ENCODE measurements at regions not wholly inside any gene's neighbourhood (a gene's known extent, or its start where the extent isn't known, plus 50 kb on each side); places are given as distances from the start of the nearest gene placed in this dataset.

- no peak for DNase-seq (ENCODE audit: low spot score)
- TF ChIP-seq CTCF (IDR thresholded peaks at IDR 0.05; ENCODE audit: borderline replicate concordance, control extremely low read depth, extremely low read depth, insufficient read depth, missing control alignments), result no peak
- in situ Hi-C loops (cut with MboI; ENCODE audit: low sequenced_read_pairs, unreplicated experiment), result no loop called here
Measured at GRCh38 chr12:59873136-59873535, 277.3 kb downstream of the SLC16A7 start.

DNA sequence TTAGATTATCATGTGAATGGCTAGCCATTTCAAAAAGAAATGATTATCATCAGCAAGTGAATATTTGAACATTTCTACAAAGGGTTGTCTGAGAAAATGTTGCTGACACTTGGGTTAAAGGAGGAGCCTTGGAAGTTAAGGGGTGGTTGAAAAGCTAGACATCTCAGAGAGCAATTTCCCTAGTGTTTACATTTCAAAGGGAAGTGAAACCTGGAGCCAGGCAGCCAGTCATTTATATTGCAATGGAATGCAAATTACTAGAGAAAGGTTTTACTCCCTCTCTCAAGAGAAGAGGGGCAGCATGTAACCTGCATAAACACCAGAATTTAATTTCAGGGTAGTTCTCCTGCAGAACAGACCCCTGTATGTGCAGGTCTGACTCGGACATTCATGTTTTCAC is 279.0 kb downstream of the SLC16A7 start:
- DNase-seq (ENCODE audit: low spot score), result no peak
- TF ChIP-seq CTCF (IDR thresholded peaks at IDR 0.05; ENCODE audit: borderline replicate concordance, control extremely low read depth, extremely low read depth, insufficient read depth, missing control alignments), result no peak

DNA sequence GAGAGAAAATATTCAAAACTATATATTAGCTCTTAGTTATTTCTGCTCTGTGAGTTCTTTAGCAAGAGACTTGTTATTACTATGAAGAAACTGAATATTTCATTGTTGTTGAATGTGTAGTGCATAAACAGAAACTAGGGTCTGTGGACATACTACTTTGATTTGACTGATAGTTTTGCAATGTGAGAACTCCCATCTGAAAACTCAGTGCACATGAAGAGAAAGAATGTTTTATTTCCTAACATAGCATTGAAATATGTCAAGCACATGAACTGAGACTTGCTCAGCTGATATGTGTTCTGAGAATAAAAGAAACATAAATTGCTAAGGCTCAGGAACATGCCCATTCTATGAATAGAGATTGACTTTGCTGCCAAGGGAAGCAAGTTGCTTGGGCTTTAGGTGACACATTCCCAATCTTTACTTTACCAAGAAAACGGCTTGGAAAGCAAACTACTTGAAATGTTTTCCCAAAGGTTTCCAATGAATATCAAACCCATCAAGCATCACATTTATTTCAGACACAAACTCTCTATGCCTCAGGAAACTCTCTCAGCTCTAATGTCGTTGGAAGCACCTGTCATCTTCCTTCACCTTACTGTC is 290.4 kb downstream of the SLC16A7 start:
- TF ChIP-seq CTCF (IDR thresholded peaks at IDR 0.05; ENCODE audit: borderline replicate concordance, control extremely low read depth, extremely low read depth, insufficient read depth, missing control alignments), result no peak
- in situ Hi-C loops (cut with MboI; ENCODE audit: low sequenced_read_pairs, unreplicated experiment), result no loop called here
- no peak for DNase-seq (ENCODE audit: low spot score)

More for the DNA sequence above, 279.0 kb downstream of the SLC16A7 start:
- in situ Hi-C loops (cut with MboI; ENCODE audit: low sequenced_read_pairs, unreplicated experiment), result no loop called here

- DNase-seq (ENCODE audit: low spot score), result no peak
- in situ Hi-C loops (cut with MboI; ENCODE audit: low sequenced_read_pairs, unreplicated experiment), result no loop called here
- no peak for TF ChIP-seq CTCF (IDR thresholded peaks at IDR 0.05; ENCODE audit: borderline replicate concordance, control extremely low read depth, extremely low read depth, insufficient read depth, missing control alignments)
Measured at GRCh38 chr12:59887178-59887577, 291.3 kb downstream of the SLC16A7 start.

- TF ChIP-seq CTCF (IDR thresholded peaks at IDR 0.05; ENCODE audit: borderline replicate concordance, control extremely low read depth, extremely low read depth, insufficient read depth, missing control alignments), result no peak
- in situ Hi-C loops (cut with MboI; ENCODE audit: low sequenced_read_pairs, unreplicated experiment), result no loop called here
- DNase-seq (ENCODE audit: low spot score), result no peak
Measured at GRCh38 chr12:59890896-59891579, 295.2 kb downstream of the SLC16A7 start.

GRCh38 chr12:59895166-59895775 is 299.4 kb downstream of the SLC16A7 start:
- no peak for TF ChIP-seq CTCF (IDR thresholded peaks at IDR 0.05; ENCODE audit: borderline replicate concordance, control extremely low read depth, extremely low read depth, insufficient read depth, missing control alignments)
- in situ Hi-C loops (cut with MboI; ENCODE audit: low sequenced_read_pairs, unreplicated experiment), result no loop called here
- DNase-seq (ENCODE audit: low spot score), result no peak

Data from GM13976 (cell line).